SK-N-SH (cell line): ENCODE measurements at regions not wholly inside any gene's neighbourhood (a gene's known extent, or its start where the extent isn't known, plus 50 kb on each side); places are given as distances from the start of the nearest gene placed in this dataset.

ENCODE experiments used
- CTCF ChIA-PET: fragments of 300-600, 350-600 bp; formaldehyde crosslinking; extraction: SDS; loops from one replicate; lab custom pipeline; 2021; lab: Yijun Ruan, JAX
- POLR2A ChIA-PET: fragments of 350-600 bp; sonication (Branson Sonifier 250); formaldehyde crosslinking; extraction: SDS; loops from one replicate; lab custom pipeline; 2020; ENCODE audit warnings: antibody characterized with exemption, inconsistent platforms; lab: Yijun Ruan, JAX
- DNase-seq: peaks from one replicate; pipeline ENCODE4 v3.0.0; 2012
- H2AFZ ChIP-seq: fragments of 200-600 bp; sonication (generic); 2 replicates; pipeline ENCODE4 v1.8.1; 2016; ENCODE audit warnings: antibody characterized with exemption, mild to moderate bottlenecking, low read depth
- H3F3A ChIP-seq: fragments of 200-600 bp; sonication (generic); replicated peaks from 2 replicates; pipeline ENCODE3; 2016; ENCODE audit warnings: antibody characterized with exemption, mild to moderate bottlenecking; ENCODE audit not compliant: insufficient read depth
- H3K27ac ChIP-seq, 2 experiments: fragments of 200-500 bp in 1 of 2; fragments of 200-600 bp in 1 of 2; sonication (Bioruptor generic) in 1 of 2; sonication (generic), shearing (Covaris generic) in 1 of 2; 2 replicates each; pipeline versions ENCODE4 v1.5.1 to v1.6.1; 2014 to 2016; ENCODE audit warnings: low read depth in 2 of 2, inconsistent platforms in 1 of 2, low read length in 1 of 2, mild to moderate bottlenecking in 1 of 2, mixed read lengths in 1 of 2
- H3K27me3 ChIP-seq: fragments of 200-600 bp; sonication (generic), shearing (Covaris generic); 2 replicates; pipeline ENCODE4 v1.6.1; 2016; ENCODE audit warnings: mixed run types; ENCODE audit not compliant: insufficient read depth
- H3K36me3 ChIP-seq, 2 experiments: fragments of 200-500 bp in 1 of 2; fragments of 200-600 bp in 1 of 2; sonication (Bioruptor generic) in 1 of 2; sonication (generic) in 1 of 2; replicated peaks in 1 of 2; 2 replicates each; pipeline versions ENCODE3 to v1.5.1; 2014 to 2016; ENCODE audit warnings: low read length in 1 of 2, mild to moderate bottlenecking in 1 of 2; ENCODE audit not compliant: insufficient read depth in 2 of 2, control insufficient read depth in 1 of 2
- H3K4me1 ChIP-seq, 2 experiments: fragments of 200-500 bp in 1 of 2; fragments of 200-600 bp in 1 of 2; sonication (Bioruptor generic) in 1 of 2; sonication (generic), shearing (Covaris generic) in 1 of 2; 2 replicates each; pipeline versions ENCODE4 v1.5.1 to v1.6.1; 2014 to 2016; ENCODE audit warnings: low read depth in 1 of 2, low read length in 1 of 2, mixed run types in 1 of 2; ENCODE audit not compliant: insufficient read depth in 2 of 2, control insufficient read depth in 1 of 2
- H3K4me2 ChIP-seq: fragments of 200-600 bp; sonication (generic), shearing (Covaris generic); 2 replicates; pipeline ENCODE4 v1.6.1; 2017; ENCODE audit warnings: mixed run types
- H3K4me3 ChIP-seq, 2 experiments: fragments of 200-500 bp in 1 of 2; fragments of 200-600 bp in 1 of 2; sonication (Bioruptor generic) in 1 of 2; sonication (generic), shearing (Covaris generic) in 1 of 2; 2 replicates each; pipeline versions ENCODE4 v1.5.1 to v1.8.1; 2014 to 2016; ENCODE audit warnings: low read depth in 2 of 2, inconsistent platforms in 1 of 2, low read length in 1 of 2, mild to moderate bottlenecking in 1 of 2, mixed read lengths in 1 of 2, moderate library complexity in 1 of 2
- H3K79me2 ChIP-seq: fragments of 200-600 bp; sonication (generic); 2 replicates; pipeline ENCODE4 v1.8.1; 2017; ENCODE audit warnings: mild to moderate bottlenecking; ENCODE audit not compliant: insufficient read depth
- H3K9ac ChIP-seq: fragments of 200-600 bp; sonication (generic); 2 replicates; pipeline ENCODE4 v1.6.1; 2017; ENCODE audit warnings: mixed run types
- H3K9me2 ChIP-seq: fragments of 200-600 bp; sonication (generic); 2 replicates; pipeline ENCODE4 v1.6.1; 2017; ENCODE audit warnings: mixed run types
- H3K9me3 ChIP-seq: fragments of 200-600 bp; sonication (generic); 2 replicates; pipeline ENCODE4 v1.6.1; 2017; ENCODE audit warnings: mixed run types, mild to moderate bottlenecking, moderate library complexity
- H4K20me1 ChIP-seq: fragments of 200-600 bp; sonication (generic); 2 replicates; pipeline ENCODE4 v1.6.1; 2017; ENCODE audit warnings: mild to moderate bottlenecking, mixed run types; ENCODE audit not compliant: insufficient read depth
- EZH2phosphoT487 ChIP-seq: fragments of 200-600 bp; sonication (generic); IDR thresholded peaks from 2 replicates; pipeline ENCODE4 v1.6.1; 2017; ENCODE audit warnings: low read depth, mixed run types, mild to moderate bottlenecking, antibody characterized with exemption, moderate library complexity, borderline replicate concordance
- FOSL2 ChIP-seq: IDR thresholded peaks from 2 replicates; pipeline ENCODE4 v1.4.0; 2012; ENCODE audit warnings: low read depth, mild to moderate bottlenecking, moderate library complexity, borderline replicate concordance
- FOXM1 ChIP-seq: IDR thresholded peaks from 2 replicates; pipeline ENCODE4 v1.4.0; 2012; ENCODE audit warnings: low read depth, mild to moderate bottlenecking
- JUND ChIP-seq: IDR thresholded peaks from 2 replicates; pipeline ENCODE4 v1.4.0; 2012
- MXI1 ChIP-seq: IDR thresholded peaks from 2 replicates; pipeline ENCODE4 v1.6.1; 2012; ENCODE audit warnings: mild to moderate bottlenecking, low read depth, low read length, improper control_type of control experiment
- NRF1 ChIP-seq: IDR thresholded peaks from 2 replicates; pipeline ENCODE4 v1.6.1; 2012; ENCODE audit warnings: low read depth, mild to moderate bottlenecking, low read length
- SIN3A ChIP-seq: IDR thresholded peaks from 2 replicates; pipeline ENCODE4 v1.6.1; 2012; ENCODE audit warnings: low read depth, mild to moderate bottlenecking, low read length, moderate library complexity, borderline replicate concordance
- TAF1 ChIP-seq: IDR thresholded peaks from 2 replicates; pipeline ENCODE4 v1.6.1; 2012; ENCODE audit warnings: low read depth, mild to moderate bottlenecking, low read length, moderate library complexity, borderline replicate concordance
- TEAD4 ChIP-seq: IDR thresholded peaks from 2 replicates; pipeline ENCODE4 v1.4.0; 2012; ENCODE audit warnings: mild to moderate bottlenecking, borderline replicate concordance; ENCODE audit not compliant: insufficient read depth
- TF ChIP-seq, protein P1 (sequence below): IDR thresholded peaks from 2 replicates; pipeline ENCODE4 v1.6.1; 2012; ENCODE audit warnings: mild to moderate bottlenecking, low read depth, low read length, moderate library complexity
- TF ChIP-seq, protein P2 (sequence below): fragments of 200-600 bp; sonication (generic); IDR thresholded peaks from 2 replicates; pipeline ENCODE4 v1.6.1; 2017; ENCODE audit warnings: antibody characterized with exemption, mild to moderate bottlenecking, moderate library complexity
- TF ChIP-seq, protein P3 (sequence below): IDR thresholded peaks from 2 replicates; pipeline ENCODE4 v1.4.0; 2012; ENCODE audit warnings: low read depth, borderline replicate concordance
- TF ChIP-seq, protein P4 (sequence below): fragments of 150-350 bp; IDR thresholded peaks from 2 replicates; pipeline ENCODE4 v1.6.1; 2016; ENCODE audit warnings: mild to moderate bottlenecking, low read depth, low read length
- TF ChIP-seq, protein P5 (sequence below): IDR thresholded peaks from 2 replicates; pipeline ENCODE4; 2012

DNA sequence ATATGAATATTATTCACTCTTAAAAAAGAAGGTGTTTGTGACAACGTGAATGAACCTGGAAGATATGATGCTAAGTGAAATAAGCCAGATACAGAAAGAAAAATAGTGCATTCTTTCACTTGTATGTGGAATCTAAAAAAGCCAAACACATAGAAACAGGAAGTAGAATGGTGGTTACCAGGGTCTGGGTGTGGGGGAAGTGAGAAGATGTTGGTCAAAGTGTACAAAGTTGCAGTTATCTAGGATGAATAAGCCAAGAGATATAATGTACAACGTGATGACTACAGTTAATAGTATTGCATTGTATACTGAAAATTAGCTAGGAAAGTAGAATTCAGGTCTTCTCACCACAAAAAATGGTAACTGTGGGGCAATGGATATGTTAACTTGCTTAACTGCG lies 151.1 kb upstream of the HCRTR2 start (continued):
- TF ChIP-seq, protein P1, sequence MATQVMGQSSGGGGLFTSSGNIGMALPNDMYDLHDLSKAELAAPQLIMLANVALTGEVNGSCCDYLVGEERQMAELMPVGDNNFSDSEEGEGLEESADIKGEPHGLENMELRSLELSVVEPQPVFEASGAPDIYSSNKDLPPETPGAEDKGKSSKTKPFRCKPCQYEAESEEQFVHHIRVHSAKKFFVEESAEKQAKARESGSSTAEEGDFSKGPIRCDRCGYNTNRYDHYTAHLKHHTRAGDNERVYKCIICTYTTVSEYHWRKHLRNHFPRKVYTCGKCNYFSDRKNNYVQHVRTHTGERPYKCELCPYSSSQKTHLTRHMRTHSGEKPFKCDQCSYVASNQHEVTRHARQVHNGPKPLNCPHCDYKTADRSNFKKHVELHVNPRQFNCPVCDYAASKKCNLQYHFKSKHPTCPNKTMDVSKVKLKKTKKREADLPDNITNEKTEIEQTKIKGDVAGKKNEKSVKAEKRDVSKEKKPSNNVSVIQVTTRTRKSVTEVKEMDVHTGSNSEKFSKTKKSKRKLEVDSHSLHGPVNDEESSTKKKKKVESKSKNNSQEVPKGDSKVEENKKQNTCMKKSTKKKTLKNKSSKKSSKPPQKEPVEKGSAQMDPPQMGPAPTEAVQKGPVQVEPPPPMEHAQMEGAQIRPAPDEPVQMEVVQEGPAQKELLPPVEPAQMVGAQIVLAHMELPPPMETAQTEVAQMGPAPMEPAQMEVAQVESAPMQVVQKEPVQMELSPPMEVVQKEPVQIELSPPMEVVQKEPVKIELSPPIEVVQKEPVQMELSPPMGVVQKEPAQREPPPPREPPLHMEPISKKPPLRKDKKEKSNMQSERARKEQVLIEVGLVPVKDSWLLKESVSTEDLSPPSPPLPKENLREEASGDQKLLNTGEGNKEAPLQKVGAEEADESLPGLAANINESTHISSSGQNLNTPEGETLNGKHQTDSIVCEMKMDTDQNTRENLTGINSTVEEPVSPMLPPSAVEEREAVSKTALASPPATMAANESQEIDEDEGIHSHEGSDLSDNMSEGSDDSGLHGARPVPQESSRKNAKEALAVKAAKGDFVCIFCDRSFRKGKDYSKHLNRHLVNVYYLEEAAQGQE: no peak
- TF ChIP-seq, protein P2, sequence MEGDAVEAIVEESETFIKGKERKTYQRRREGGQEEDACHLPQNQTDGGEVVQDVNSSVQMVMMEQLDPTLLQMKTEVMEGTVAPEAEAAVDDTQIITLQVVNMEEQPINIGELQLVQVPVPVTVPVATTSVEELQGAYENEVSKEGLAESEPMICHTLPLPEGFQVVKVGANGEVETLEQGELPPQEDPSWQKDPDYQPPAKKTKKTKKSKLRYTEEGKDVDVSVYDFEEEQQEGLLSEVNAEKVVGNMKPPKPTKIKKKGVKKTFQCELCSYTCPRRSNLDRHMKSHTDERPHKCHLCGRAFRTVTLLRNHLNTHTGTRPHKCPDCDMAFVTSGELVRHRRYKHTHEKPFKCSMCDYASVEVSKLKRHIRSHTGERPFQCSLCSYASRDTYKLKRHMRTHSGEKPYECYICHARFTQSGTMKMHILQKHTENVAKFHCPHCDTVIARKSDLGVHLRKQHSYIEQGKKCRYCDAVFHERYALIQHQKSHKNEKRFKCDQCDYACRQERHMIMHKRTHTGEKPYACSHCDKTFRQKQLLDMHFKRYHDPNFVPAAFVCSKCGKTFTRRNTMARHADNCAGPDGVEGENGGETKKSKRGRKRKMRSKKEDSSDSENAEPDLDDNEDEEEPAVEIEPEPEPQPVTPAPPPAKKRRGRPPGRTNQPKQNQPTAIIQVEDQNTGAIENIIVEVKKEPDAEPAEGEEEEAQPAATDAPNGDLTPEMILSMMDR: no peak
- TF ChIP-seq NRF1: no peak

DNA sequence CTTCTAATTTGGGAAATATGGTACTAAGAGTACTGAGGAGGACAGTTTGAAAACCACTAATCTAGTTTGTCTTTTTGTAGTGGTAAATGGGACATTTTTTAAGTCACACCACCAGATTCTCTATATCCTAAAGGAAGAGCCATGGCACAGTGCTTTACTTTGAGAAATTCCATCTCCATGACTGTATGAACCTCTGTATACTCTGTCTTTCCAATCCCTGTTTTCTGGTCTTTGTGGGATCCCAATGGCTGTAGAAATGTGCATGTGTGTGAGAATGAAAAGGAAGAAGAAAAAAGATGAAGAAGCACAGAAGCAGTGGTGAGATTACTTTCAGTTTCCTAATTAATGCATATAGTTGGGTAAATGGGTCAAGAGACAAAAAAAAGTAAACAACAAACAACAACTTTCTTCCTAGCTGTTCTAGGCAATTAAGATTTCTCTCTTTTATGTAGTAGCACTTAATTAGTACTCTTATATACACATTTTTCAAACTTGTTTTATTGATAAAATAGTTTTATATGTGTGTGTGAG lies 141.2 kb upstream of the HCRTR2 start:
- no peak overlapping the region for H3K4me2 ChIP-seq
- no peaks in the 10 kb centered on the region for H4K20me1 ChIP-seq
- H3K9me3 ChIP-seq: no peaks in the 10 kb centered on the region
- CTCF ChIA-PET: no interaction called here
- H3K27me3 ChIP-seq: no peaks in the 10 kb centered on the region
- H3K36me3 ChIP-seq: no peaks in the 10 kb centered on the region
- POLR2A ChIA-PET: no interaction called here
- H3K9me2 ChIP-seq: no peaks in the 10 kb centered on the region
- no peaks in the 10 kb centered on the region for H3F3A ChIP-seq
- H3K79me2 ChIP-seq: no peaks in the 10 kb centered on the region
- H2AFZ ChIP-seq: no peak overlapping the region
- H3K9ac ChIP-seq: no peak overlapping the region
- H3K27ac ChIP-seq: no peak overlapping the region
- no peaks in the 10 kb centered on the region for H3K4me1 ChIP-seq
- TF ChIP-seq, protein P3, sequence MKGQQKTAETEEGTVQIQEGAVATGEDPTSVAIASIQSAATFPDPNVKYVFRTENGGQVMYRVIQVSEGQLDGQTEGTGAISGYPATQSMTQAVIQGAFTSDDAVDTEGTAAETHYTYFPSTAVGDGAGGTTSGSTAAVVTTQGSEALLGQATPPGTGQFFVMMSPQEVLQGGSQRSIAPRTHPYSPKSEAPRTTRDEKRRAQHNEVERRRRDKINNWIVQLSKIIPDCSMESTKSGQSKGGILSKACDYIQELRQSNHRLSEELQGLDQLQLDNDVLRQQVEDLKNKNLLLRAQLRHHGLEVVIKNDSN: no peak
- TF ChIP-seq TAF1 (no peak), FOXM1 (no peak), TEAD4 (no peak), SIN3A (no peak), FOSL2 (no peak), EZH2phosphoT487 (no peak), MXI1 (no peak), JUND (no peak)
- TF ChIP-seq, protein P4, sequence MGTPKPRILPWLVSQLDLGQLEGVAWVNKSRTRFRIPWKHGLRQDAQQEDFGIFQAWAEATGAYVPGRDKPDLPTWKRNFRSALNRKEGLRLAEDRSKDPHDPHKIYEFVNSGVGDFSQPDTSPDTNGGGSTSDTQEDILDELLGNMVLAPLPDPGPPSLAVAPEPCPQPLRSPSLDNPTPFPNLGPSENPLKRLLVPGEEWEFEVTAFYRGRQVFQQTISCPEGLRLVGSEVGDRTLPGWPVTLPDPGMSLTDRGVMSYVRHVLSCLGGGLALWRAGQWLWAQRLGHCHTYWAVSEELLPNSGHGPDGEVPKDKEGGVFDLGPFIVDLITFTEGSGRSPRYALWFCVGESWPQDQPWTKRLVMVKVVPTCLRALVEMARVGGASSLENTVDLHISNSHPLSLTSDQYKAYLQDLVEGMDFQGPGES: no peak
- TF ChIP-seq, protein P5, sequence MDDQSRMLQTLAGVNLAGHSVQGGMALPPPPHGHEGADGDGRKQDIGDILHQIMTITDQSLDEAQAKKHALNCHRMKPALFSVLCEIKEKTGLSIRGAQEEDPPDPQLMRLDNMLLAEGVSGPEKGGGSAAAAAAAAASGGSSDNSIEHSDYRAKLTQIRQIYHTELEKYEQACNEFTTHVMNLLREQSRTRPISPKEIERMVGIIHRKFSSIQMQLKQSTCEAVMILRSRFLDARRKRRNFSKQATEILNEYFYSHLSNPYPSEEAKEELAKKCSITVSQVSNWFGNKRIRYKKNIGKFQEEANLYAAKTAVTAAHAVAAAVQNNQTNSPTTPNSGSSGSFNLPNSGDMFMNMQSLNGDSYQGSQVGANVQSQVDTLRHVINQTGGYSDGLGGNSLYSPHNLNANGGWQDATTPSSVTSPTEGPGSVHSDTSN: no peak
- TF ChIP-seq, protein P1: no peak
- no peak for DNase-seq
- H3K4me3 ChIP-seq: no peak overlapping the region
